Activated CD4-positive, alpha-beta T cell treated with anti-CD3 and anti-CD28 coated beads, Interleukin-2, Interleukin-6, amounts not matched to agents 100 ng/mL and 50 ng/mL, durations not matched to agents 16 hours and 8 hours (primary cell): ENCODE measurements at regions not wholly inside any gene's neighbourhood (a gene's known extent, or its start where the extent isn't known, plus 50 kb on each side); places are given as distances from the start of the nearest gene placed in this dataset.

Source experiments
- DNase-seq: peaks from one replicate; pipeline ENCODE4 v3.0.0-alpha.2; 2020

GRCh38 chr16:49021136-49021535 is 260.5 kb downstream of the CBLN1 start:
- no peak for DNase-seq

GRCh38 chr16:49020436-49020835 is 261.2 kb downstream of the CBLN1 start:
- no peak for DNase-seq

GRCh38 chr16:49019831-49020230 is 261.8 kb downstream of the CBLN1 start:
- no peak for DNase-seq

GRCh38 chr16:49019081-49019633 is 262.5 kb downstream of the CBLN1 start:
- DNase-seq: no peak

GRCh38 chr16:49018259-49018931 is 263.2 kb downstream of the CBLN1 start:
- no peak for DNase-seq

GRCh38 chr16:49017501-49017900 is 264.1 kb downstream of the CBLN1 start:
- DNase-seq: no peak

GRCh38 chr16:49016461-49016860 is 265.2 kb downstream of the CBLN1 start:
- DNase-seq: no peak

GRCh38 chr16:49015225-49015592 is 266.4 kb downstream of the CBLN1 start:
- DNase-seq: no peak

- DNase-seq: no peak
Measured at GRCh38 chr16:49014277-49015224, 267.1 kb downstream of the CBLN1 start.

GRCh38 chr16:49013727-49014080 is 267.9 kb downstream of the CBLN1 start:
- no peak for DNase-seq

- no peak for DNase-seq
Measured at GRCh38 chr16:49012961-49013726, 268.5 kb downstream of the CBLN1 start.

GRCh38 chr16:49011901-49012300 is 269.7 kb downstream of the CBLN1 start:
- DNase-seq: no peak

- no peak for DNase-seq
Measured at GRCh38 chr16:49010879-49011278, 270.8 kb downstream of the CBLN1 start.

- DNase-seq: no peak
Measured at GRCh38 chr16:49010396-49010795, 271.2 kb downstream of the CBLN1 start.

GRCh38 chr16:49009204-49009603 is 272.4 kb downstream of the CBLN1 start:
- no peak for DNase-seq

- no peak for DNase-seq
Measured at GRCh38 chr16:49003992-49004391, 277.6 kb downstream of the CBLN1 start.

- DNase-seq: no peak
Measured at GRCh38 chr16:49003022-49003421, 278.6 kb downstream of the CBLN1 start.

GRCh38 chr16:49000594-49000993 is 281.0 kb downstream of the CBLN1 start:
- no peak for DNase-seq

GRCh38 chr16:48999508-48999907 is 282.1 kb downstream of the CBLN1 start:
- DNase-seq: no peak

- no peak for DNase-seq
Measured at GRCh38 chr16:48999044-48999443, 282.6 kb downstream of the CBLN1 start.

GRCh38 chr16:48997946-48998345 is 283.7 kb downstream of the CBLN1 start:
- DNase-seq: no peak

GRCh38 chr16:48997081-48997615 is 284.5 kb downstream of the CBLN1 start:
- DNase-seq: no peak

- no peak for DNase-seq
Measured at GRCh38 chr16:48978501-48978900, 303.1 kb downstream of the CBLN1 start.
